Effector memory CD8-positive, alpha-beta T cell (primary cell): ENCODE measurements at regions not wholly inside any gene's neighbourhood (a gene's known extent, or its start where the extent isn't known, plus 50 kb on each side); places are given as distances from the start of the nearest gene placed in this dataset.

ENCODE experiments used
- ATAC-seq: fragments of 150-1000 bp; cut with Tn5 transposase; replicated peaks from 2 replicates; pipeline ENCODE4 v1.10.0; 2021; ENCODE audit warnings: mild to moderate bottlenecking, moderate library complexity
- DNase-seq, 3 experiments: peaks; one replicate each; pipeline ENCODE4 v3.0.0; 2021
- H3K27ac Mint-ChIP-seq, 2 donors: one replicate each; pipeline ENCODE4 v1.8.0; 2022; ENCODE audit warnings: mild to moderate bottlenecking in 2 of 2, mixed read lengths in 2 of 2, moderate library complexity in 2 of 2
- H3K27me3 Mint-ChIP-seq, 2 donors: one replicate each; pipeline ENCODE4 v1.8.0; 2022; ENCODE audit warnings: mixed read lengths in 2 of 2
- H3K36me3 Mint-ChIP-seq: one replicate; pipeline ENCODE4 v1.8.0; 2022; ENCODE audit warnings: mild to moderate bottlenecking, moderate library complexity, mixed read lengths; ENCODE audit not compliant: insufficient read depth
- H3K4me1 Mint-ChIP-seq, 2 donors: one replicate each; pipeline ENCODE4 v1.8.0; 2022; ENCODE audit warnings: low read depth in 2 of 2, mixed read lengths in 2 of 2
- H3K4me3 Mint-ChIP-seq, 2 donors: one replicate each; pipeline ENCODE4 v1.8.0; 2022; ENCODE audit warnings: mild to moderate bottlenecking in 2 of 2, mixed read lengths in 2 of 2, moderate library complexity in 2 of 2
- H3K9me3 Mint-ChIP-seq, 2 donors: one replicate each; pipeline ENCODE4 v1.8.0; 2022; ENCODE audit warnings: mixed read lengths in 2 of 2

DNA sequence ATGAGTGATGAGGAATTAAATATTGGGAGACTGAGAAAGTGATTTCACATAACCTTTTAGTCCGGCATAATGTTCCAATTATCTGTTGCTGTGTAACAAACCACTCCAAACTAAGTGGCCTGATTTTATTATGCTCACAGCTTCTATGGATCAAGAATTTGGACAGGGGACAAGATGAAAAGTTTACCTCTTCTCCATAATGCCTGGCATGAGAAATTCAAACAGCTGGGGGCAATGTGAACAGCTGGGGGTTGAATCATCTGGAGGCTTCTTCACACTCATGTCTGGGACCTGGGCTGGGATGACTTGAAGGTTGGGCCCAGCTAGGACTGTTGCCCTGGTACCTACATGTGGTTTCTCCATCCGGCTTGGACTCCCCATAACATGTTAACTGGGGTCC, 99.4 kb upstream of the DRD2 start:
- ATAC-seq (no peak), DNase-seq (no peak)
- H3K4me1 Mint-ChIP-seq: peaks cover 2 to 5% of the 10 kb centered on the region in 2 donors
- H3K4me3 Mint-ChIP-seq: no peak overlapping the region
- H3K36me3 Mint-ChIP-seq: no peaks in the 10 kb centered on the region
- no peaks in the 10 kb centered on the region for H3K9me3 Mint-ChIP-seq
- no peak overlapping the region for H3K27ac Mint-ChIP-seq
- H3K27me3 Mint-ChIP-seq: peaks cover 33 to 36% of the 10 kb centered on the region in 2 donors

DNA sequence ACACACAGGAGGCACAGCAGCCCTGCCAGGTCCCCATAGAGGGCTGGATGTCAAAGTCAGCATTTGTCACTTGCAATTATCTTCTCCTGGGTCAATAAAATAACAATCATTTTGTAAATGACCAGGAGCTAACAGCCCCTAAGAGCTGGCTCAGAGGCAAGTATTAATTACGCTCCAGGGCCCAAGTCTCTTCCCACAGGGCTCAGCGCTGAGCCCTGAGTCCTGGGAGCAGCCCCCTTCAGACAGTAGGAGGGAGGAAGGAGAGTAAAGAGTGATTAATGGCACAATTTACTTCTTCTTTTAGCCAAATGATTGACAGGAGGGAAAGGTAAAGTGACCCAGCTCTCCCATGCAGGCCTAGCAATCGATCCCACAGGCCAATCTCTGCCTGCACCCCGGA, 99.0 kb upstream of the DRD2 start:
- DNase-seq (no peak), ATAC-seq (no peak)
- Mint-ChIP-seq H3K27me3 (peaks cover 33% of the 10 kb centered on the region in 2 donors), H3K4me1 (peaks cover 2 to 5% of the 10 kb centered on the region in 2 donors), H3K36me3 (no peaks in the 10 kb centered on the region), H3K27ac (no peak overlapping the region), H3K4me3 (no peak overlapping the region), H3K9me3 (no peaks in the 10 kb centered on the region)

DNA sequence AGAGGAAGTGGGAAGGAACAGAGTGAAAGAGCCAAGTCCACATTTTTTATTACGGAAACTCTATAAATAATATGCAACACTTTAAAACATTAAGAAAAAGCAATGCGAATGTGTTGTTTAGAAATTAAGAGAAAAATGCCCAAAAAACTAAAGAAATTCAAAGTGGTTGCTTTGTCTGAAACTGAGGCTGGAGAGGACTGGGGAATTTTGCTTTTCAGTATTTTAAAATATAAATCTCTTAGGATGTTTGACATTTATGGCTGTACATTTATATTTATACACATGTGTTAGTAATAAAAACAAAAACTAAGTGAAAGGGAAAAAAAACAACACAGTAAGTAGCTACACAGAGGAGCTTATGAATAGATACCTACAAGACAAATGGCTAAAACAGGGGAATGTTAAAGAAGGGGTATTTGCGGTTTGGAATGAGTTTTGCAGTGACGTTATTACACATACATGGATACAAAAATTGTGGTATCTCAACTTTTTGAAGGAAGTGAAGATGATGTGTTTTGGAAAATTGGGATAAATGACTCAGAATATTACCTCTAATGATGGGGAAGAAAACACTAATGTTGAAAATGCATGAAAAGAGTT, 97.0 kb upstream of the DRD2 start:
- peaks cover 0 to 2% of the 10 kb centered on the region in 2 donors for H3K4me1 Mint-ChIP-seq
- H3K36me3 Mint-ChIP-seq: no peaks in the 10 kb centered on the region
- H3K27ac Mint-ChIP-seq: no peak overlapping the region
- no peaks in the 10 kb centered on the region for H3K9me3 Mint-ChIP-seq
- no peak for ATAC-seq
- H3K4me3 Mint-ChIP-seq: no peak overlapping the region
- peaks cover 23 to 25% of the 10 kb centered on the region in 2 donors for H3K27me3 Mint-ChIP-seq
- DNase-seq: no peak

DNA sequence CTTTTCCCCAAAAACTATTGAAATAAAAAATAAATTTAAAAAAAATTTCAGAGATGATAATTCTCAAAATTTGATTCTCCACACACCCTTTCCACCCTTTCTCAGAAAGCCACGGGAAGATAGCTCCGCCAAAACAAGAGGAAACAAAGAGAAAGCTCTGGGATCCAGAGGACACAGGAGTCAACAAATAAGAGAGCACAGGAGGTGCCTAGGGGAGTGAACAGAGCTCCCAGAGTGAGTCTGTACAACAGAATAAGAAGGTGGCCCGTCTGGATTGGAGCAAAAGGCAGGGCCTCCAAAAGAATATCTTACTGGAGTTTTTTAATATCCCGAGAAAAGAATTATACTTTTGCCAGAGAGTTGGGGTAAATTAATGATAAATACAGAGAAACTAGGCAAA, 96.3 kb upstream of the DRD2 start:
- Mint-ChIP-seq H3K9me3 (no peaks in the 10 kb centered on the region), H3K36me3 (no peaks in the 10 kb centered on the region), H3K27ac (no peak overlapping the region), H3K4me1 (no peaks in the 10 kb centered on the region), H3K4me3 (no peak overlapping the region), H3K27me3 (peaks cover 23 to 28% of the 10 kb centered on the region in 2 donors)
- no peak for ATAC-seq
- no peak for DNase-seq

DNA sequence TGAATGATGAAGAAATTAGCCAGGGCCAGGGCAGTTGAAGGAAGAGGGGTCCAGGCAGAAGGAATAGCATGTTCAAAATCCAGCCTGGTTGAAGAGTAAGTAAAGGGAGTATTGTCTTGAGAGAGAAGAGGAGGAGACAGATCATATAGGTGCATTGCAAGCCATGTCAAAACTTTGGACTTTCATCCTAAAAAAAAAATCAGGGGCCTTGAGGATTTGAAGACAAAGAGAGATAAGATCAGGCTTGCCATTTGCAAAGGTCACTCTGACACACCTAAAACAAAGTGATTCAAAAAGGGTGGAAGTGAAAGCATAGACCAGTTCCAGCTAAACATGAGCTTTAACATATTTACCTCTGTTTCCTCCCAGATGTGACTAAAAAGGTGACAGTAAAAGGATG, 95.7 kb upstream of the DRD2 start:
- H3K4me3 Mint-ChIP-seq: no peak overlapping the region
- no peaks in the 10 kb centered on the region for H3K36me3 Mint-ChIP-seq
- DNase-seq: no peak
- peaks cover 23 to 28% of the 10 kb centered on the region in 2 donors for H3K27me3 Mint-ChIP-seq
- no peaks in the 10 kb centered on the region for H3K9me3 Mint-ChIP-seq
- no peak for ATAC-seq
- no peak overlapping the region for H3K27ac Mint-ChIP-seq
- no peaks in the 10 kb centered on the region for H3K4me1 Mint-ChIP-seq

DNA sequence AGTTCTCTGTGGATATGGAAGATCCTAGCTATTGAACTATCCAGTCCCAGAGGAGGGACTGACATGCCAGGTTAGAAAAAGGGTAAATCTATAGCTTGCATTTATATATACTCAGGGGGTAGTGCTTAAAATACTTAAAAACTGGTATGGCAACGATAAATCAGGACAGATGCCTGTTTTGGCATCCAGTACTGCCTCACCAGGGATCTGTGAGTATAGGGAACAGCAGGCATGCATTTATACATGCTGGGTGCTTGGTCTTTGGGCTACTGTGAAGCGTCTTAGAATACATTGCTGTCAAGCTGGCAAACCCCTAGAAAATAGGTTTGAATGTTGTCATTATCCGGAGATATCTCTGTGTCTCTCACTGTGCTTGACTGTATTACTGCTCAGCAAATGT, 94.2 kb upstream of the DRD2 start:
- Mint-ChIP-seq H3K36me3 (no peaks in the 10 kb centered on the region), H3K27ac (no peak overlapping the region), H3K4me1 (no peaks in the 10 kb centered on the region), H3K27me3 (peaks cover 30 to 37% of the 10 kb centered on the region in 2 donors), H3K9me3 (no peaks in the 10 kb centered on the region), H3K4me3 (no peak overlapping the region)
- no peak for ATAC-seq
- no peak for DNase-seq

DNA sequence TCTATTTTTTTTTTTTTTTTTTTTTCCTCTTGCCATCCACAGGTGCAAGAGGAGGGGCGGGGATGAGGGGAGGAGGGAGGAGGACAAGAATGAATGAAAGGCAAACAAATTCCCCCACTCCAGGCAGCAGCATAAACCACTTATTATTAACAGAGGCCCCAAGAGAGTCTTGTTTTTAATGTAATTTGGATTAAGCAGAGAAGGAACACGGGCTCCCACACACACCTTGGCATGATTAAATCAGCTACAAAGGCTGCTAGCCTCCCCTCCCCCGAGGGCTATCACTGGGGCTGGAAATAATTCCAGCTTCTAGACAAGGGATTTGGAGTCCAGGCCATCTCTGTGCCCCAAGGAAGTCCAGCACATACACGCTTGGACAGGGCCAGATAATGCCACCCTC, 93.4 kb upstream of the DRD2 start:
- no peaks in the 10 kb centered on the region for H3K36me3 Mint-ChIP-seq
- no peaks in the 10 kb centered on the region for H3K9me3 Mint-ChIP-seq
- H3K4me3 Mint-ChIP-seq: no peak overlapping the region
- ATAC-seq: no peak
- DNase-seq: no peak
- H3K27me3 Mint-ChIP-seq: peaks cover 36 to 44% of the 10 kb centered on the region in 2 donors
- H3K27ac Mint-ChIP-seq: no peak overlapping the region
- no peaks in the 10 kb centered on the region for H3K4me1 Mint-ChIP-seq

DNA sequence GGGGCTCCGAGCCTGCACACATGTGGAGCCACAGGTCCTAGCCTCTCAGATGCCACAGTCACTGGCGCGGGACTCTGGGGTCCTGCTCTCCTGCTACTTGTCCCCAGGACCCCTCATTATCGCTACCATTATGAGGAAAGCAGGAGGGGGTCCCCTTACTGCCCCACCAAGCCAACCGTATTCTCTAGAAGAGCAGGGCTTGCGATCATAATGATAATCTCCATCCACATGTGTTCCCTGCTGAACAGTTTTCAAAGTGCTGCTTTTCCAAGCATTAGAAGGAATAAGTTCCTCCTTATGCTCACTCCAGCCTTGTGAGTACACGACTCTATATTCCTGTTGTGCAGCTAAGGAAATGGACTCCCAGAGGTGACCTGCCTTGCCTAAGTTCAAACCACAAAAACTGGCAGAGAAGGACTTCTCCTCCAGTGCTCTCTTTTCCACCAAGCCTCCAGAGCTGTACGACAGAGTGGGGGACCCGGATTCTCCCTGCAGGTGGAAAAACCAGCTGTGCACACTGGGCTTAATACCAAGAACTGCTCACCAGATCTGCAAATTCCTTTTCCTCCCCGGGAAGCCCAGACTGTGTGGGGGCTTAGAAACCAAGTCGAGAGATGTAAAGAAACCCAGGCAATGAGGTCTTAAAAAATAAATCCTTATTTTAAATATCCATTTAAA, 92.8 kb upstream of the DRD2 start:
- Mint-ChIP-seq H3K36me3 (no peaks in the 10 kb centered on the region), H3K27ac (no peak overlapping the region), H3K4me1 (no peaks in the 10 kb centered on the region), H3K27me3 (peaks cover 36 to 44% of the 10 kb centered on the region in 2 donors), H3K4me3 (no peak overlapping the region), H3K9me3 (no peaks in the 10 kb centered on the region)
- ATAC-seq (no peak), DNase-seq (no peak)

DNA sequence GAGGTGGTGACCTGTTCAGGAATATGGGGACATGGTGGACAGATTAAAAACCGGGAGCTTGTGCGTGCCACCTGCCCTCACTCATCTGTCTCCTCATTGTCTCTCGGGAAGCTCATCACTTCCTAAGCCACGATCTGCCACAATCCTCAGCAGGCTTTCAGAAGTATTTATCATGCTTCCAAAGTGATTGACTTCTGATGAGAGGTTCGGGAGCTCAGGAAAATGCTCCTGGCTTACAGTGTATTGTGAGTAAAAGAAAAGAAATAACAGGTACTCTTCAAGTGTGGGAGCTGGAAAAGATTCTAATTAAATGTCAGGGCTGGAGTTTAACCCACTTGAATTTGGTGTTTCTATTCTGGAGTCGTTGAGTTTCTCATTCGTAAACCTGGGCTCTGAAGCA, 91.9 kb upstream of the DRD2 start:
- no peaks in the 10 kb centered on the region for H3K9me3 Mint-ChIP-seq
- peaks cover 35 to 44% of the 10 kb centered on the region in 2 donors for H3K27me3 Mint-ChIP-seq
- no peak overlapping the region for H3K4me3 Mint-ChIP-seq
- H3K36me3 Mint-ChIP-seq: no peaks in the 10 kb centered on the region
- H3K4me1 Mint-ChIP-seq: no peaks in the 10 kb centered on the region
- no peak overlapping the region for H3K27ac Mint-ChIP-seq
- ATAC-seq (no peak), DNase-seq (no peak)

DNA sequence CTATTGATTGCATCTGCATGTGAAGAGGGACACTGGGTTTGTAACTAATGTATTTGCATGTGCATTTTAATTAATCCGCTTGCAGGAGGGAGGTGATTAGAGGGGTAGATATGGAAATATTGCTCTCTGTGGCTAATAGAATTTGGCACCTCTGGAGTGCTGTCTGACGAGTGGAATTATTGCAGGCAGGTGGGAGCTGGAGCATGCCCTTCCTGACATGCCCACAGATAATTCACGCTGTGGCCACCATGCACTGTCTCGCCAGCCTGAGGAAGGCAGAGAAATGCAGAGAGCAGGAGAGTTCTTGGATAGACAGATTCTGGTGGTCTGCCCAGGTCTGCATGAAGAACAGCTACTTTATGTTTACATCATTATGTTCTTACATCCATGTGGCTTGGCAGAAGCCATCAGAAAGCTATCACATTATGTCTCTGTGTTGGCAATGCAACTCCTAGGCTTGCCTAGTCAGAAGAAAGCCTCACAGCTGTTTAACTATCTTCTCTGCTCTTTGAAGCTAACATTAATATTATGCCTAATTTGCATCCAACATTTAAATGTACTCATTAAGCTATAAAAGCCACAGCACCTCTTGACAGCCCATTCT, 89.4 kb upstream of the DRD2 start:
- ATAC-seq: no peak
- H3K36me3 Mint-ChIP-seq: no peaks in the 10 kb centered on the region
- no peaks in the 10 kb centered on the region for H3K9me3 Mint-ChIP-seq
- DNase-seq: no peak
- H3K4me1 Mint-ChIP-seq: no peaks in the 10 kb centered on the region
- no peak overlapping the region for H3K4me3 Mint-ChIP-seq
- H3K27me3 Mint-ChIP-seq: peaks cover 29 to 44% of the 10 kb centered on the region in 2 donors
- H3K27ac Mint-ChIP-seq: no peak overlapping the region

DNA sequence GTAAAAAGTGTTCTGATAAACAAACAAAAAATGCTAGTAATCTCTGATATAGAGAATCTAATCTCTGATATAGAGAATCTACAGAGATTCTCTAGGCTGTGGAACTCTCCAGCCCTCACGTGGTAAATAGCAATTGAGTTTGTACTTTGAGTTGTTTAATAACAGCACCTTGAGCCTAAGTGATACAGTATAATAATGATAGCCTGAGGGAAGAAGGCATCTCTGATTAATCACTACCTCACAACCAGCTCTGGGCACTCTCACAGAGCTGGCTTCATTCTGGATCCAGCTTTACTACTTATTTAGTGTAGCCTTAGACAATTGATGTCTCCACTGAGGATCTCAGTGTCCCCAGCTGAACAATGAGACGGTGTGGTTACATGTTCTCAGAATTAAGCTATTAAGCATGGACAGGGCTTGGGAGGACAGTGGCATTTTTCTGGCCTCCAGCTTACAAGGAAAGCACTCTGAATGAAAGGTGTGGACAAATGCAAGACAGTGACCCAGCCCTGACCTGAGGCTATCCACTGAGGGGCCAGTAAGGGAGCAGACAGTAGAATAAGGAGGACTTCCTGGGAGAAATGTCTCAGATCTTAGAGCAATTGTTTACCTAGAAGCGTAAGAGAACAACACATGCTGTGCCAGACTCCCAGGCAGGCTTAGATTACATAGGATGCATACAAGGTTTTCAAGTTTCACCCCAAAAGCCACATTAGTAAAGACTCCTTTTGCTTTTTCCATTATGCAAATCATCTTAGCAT, 88.7 kb upstream of the DRD2 start:
- DNase-seq: no peak
- Mint-ChIP-seq H3K4me1 (no peaks in the 10 kb centered on the region), H3K36me3 (no peaks in the 10 kb centered on the region), H3K9me3 (no peaks in the 10 kb centered on the region), H3K4me3 (no peak overlapping the region), H3K27ac (no peak overlapping the region), H3K27me3 (peaks cover 29 to 44% of the 10 kb centered on the region in 2 donors)
- ATAC-seq: no peak

DNA sequence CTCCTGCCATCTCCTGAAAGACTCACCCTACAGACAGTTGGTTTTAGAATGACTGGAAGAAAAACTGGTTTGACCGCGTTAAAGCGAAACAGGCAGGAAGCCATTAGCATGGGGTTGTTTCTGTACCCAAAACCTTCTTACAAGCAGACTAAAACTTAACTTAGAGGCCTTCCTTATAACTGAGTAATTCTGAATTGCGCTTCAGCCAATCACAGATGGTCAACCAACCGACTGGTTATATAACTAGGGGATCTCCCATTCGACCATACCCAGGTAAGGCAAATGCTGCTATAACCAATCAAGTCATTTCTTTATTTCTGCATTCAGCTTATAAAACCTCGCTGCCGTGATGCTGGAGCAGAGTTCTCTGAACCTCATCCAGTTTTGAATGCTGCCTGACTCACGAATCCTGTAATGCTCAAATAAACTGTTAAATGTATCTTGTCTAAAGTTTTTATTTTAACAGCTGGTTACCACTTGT, 87.8 kb upstream of the DRD2 start:
- H3K36me3 Mint-ChIP-seq: no peaks in the 10 kb centered on the region
- no peak overlapping the region for H3K4me3 Mint-ChIP-seq
- DNase-seq: no peak
- H3K27me3 Mint-ChIP-seq: peaks cover 27 to 41% of the 10 kb centered on the region in 2 donors
- no peaks in the 10 kb centered on the region for H3K4me1 Mint-ChIP-seq
- no peak overlapping the region for H3K27ac Mint-ChIP-seq
- H3K9me3 Mint-ChIP-seq: no peaks in the 10 kb centered on the region
- no peak for ATAC-seq

DNA sequence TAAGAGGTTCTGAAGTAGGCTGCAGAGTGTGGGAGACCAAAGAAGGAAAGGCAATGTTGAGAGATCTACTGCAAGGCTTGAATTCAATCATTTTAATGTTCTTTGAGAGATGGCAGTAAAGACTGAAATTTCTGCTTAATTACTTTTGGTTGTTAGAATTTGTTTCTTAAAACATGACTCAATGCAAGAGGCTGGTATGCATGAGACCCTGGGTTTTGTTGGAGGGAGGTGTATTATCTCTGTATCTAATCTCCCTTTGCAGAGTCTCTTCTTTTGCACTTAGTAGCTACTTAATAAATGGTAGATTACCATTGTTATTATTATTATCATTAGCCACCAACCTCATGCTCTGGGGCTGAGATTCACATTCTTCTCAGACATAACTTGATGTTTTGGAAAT, 87.4 kb upstream of the DRD2 start:
- Mint-ChIP-seq H3K4me3 (no peak overlapping the region), H3K9me3 (no peaks in the 10 kb centered on the region), H3K27me3 (peaks cover 23 to 42% of the 10 kb centered on the region in 2 donors), H3K4me1 (no peaks in the 10 kb centered on the region), H3K27ac (no peak overlapping the region), H3K36me3 (no peaks in the 10 kb centered on the region)
- no peak for DNase-seq
- no peak for ATAC-seq
